GM23248 (cell line): ENCODE measurements at regions not wholly inside any gene's neighbourhood (a gene's known extent, or its start where the extent isn't known, plus 50 kb on each side); places are given as distances from the start of the nearest gene placed in this dataset.

ENCODE experiments used
- EZH2 ChIP-seq: fragments of 200-600 bp; sonication (generic); IDR thresholded peaks from 2 replicates; pipeline ENCODE4 v1.6.1; 2018; ENCODE audit warnings: antibody characterized with exemption, mild to moderate bottlenecking; ENCODE audit not compliant: insufficient read depth, poor library complexity, severe bottlenecking
- EZH2phosphoT487 ChIP-seq: fragments of 200-600 bp; sonication (generic); IDR thresholded peaks from 2 replicates; pipeline ENCODE4 v1.6.1; 2018; ENCODE audit warnings: antibody characterized with exemption, moderate library complexity, mild to moderate bottlenecking, low read depth; ENCODE audit not compliant: insufficient read depth

GRCh38 chrX:121504153-121504552, 456.7 kb downstream of the GLUD2 start:
- no peak for TF ChIP-seq EZH2phosphoT487
- TF ChIP-seq EZH2, result no peak
